GM18907 (cell line): ENCODE measurements at regions not wholly inside any gene's neighbourhood (a gene's known extent, or its start where the extent isn't known, plus 50 kb on each side); places are given as distances from the start of the nearest gene placed in this dataset.

ENCODE experiments used
- ATAC-seq: cut with Tn5 transposase; IDR thresholded peaks from one replicate; pipeline ENCODE4 v1.9.1; 2021; ENCODE audit warnings: mild to moderate bottlenecking, moderate library complexity; ENCODE audit not compliant: unreplicated experiment

DNA sequence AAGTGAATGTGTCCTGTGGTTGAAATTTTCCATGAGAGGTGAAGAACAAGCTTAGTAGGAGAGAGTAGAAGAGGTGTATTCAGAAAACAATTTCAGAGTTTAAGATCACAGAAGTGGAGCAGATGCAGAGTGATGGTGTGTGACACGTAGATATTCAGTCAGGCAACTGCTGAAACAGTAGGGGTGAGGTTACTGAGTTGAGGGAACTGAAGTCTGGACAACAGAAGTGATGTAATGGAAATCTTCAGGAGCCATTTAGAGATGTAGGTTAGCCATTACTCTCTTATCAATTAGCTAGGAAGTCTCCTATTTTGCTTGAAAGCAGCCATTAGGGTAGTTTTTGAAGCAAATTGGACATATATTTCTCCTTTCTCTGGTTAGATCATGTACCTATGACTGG, 584.4 kb downstream of the PKHD1 start:
- ATAC-seq = no peak

DNA sequence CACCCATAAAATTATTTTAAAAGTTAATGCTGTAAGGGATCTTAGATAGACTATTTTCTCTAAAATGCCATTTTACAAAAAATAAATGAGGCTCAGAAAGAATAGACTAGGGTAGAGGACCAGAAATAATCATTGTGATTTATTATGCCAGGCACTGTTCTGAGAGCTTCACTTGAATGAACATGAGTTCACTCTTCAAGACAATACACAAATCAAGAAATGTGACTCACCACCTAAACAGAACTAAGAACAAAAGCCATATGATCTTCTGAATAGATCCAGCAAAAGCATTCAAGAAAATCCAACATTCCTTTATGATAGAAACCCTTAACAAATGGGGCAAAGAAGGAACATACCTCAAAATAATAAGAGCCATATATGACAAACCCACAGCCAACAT, 582.0 kb downstream of the PKHD1 start:
- ATAC-seq = no peak

DNA sequence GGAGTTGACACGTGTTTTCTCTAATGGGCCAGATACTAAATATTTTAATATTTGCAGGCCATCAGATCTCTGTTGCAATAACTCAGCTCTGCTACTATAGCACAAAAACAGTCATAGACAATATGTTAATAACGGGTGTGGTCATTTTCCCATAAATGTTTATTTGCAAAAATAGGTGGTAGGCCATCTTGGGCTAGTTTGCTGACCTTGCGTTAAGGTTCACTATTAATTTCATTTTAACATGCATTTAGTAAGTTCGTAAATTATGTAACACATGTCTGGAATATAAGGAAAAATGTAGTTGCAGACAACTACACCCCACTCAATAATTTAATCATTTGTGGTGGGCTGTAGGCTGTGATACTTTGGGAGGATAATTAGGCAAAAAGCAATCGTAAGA, 577.8 kb downstream of the PKHD1 start:
- no peak for ATAC-seq

DNA sequence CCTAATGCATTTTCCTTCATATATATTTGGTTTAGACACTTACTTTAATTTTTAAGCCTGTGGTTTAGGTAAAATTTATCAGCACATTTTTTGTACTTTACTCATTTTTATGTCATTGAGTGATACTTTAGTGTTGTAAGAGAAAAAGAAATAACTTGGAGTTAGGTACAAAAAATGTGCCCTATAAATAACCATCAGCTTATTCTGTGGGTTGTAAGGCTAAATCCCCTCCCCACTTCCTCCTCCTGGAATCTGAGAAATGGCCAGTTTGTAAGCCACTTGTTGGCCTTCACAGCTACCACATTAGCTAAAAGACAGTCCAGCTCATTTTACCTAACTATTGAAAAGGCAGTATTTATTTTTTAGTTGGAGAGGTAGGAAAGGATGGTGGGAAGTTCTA, 576.3 kb downstream of the PKHD1 start:
- ATAC-seq = no peak

DNA sequence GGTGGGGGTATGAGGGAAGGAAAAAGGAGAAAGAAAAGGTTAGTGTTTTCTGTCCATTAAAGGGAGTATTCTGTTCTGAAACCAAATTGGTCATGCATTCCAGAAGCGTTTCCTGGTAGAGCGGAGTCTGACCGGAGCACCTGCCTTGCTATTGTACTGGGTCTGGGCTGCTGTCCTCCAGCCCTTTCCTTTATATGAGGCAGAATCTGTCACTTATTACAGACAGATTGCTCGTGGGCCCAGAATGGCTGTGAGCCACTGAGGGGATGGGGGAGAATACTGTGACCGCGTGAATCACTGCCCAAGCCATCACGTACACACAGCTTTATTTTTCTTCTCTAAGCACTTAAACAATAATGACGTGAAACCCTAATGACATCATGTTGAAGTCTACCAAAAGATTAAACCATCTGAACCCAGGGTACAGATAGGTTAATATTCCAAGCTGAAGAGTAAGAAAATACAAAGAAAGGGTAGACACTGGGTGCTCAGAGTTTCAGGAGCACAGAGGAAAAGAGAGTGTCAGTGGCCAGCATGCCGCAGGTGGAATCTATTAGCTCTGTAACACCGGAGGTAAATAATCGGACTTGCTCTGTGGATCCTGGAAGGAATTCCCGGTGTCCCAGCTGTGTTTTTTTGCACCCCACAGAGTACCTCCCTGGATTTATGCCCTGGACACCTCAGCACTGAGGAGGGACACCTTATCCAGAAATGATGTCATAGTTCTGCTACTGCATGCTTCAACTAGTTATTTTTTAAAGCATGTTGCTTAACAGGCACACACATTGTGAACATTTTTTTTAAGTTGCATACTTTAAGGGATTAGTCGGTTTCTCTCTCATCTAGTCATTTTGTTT, 573.3 kb downstream of the PKHD1 start:
- ATAC-seq = no peak

DNA sequence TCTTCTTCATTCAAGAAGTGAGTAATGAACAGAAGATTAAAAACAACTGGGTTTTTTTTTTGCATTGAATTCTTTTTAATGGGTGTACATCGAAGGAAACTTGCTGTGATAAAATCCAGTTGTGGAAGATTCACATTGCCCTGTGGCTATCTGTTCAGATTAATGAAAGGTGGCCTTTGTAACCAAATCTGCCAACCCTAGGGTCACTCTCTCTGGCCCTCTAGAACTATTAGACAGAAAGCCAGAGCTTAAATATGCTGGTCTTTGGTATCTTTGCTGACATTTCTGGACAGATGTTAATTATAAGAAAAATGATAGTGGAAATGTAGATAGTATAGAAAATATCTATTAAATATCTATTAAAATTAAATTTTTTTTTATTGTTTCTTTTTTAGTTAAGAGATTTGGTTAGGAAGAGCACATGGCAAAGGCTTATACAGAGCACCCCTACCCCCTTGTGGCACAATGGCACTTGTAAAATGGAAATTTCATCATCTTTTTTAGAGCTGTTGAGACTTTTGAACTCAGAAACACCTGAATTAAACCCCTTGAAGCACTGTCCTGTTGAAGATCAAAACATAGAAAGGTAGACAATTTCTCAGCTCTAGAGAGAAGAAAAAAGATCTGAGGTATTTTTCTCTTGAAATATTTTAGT, 572.5 kb downstream of the PKHD1 start:
- no peak for ATAC-seq

DNA sequence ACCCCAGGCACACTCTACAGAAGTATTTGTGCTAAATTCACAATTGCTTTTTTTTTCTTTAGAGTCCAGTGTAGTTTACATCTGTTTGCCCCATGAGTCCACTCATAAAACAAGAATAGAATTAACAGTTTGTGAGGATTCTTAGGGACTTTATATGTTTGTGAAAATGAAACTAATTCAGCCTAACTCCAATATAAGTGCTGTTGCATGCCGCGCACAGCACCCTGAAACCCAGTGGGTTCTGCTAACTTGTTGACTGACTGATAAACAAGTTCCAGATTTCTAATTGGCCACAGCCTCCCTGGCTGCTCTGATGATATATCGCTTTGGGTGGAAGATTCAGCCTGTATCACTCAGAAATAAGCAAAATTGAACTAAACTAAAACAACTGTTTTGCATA, 561.4 kb downstream of the PKHD1 start:
- ATAC-seq = no peak

DNA sequence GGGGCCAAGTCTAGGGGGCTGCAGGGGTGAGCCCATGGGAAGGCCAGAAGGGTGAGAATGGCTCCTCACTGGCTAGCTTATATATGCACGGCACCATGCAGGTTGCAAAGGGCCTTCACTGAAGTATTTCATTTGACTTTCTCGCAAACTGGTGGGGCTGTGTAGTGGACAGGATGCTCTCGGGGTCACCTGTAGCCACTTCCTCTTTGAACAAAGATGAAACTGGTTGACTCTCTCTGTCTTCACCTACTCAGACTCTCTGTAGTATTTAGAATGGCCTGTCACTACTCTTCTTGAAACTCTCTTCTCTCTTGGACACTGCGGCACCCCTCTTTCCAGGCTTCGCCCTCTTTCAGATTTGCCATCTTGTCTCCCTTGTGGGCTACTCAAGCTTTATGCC, 560.5 kb downstream of the PKHD1 start:
- peak; percentile 63 for ATAC-seq

DNA sequence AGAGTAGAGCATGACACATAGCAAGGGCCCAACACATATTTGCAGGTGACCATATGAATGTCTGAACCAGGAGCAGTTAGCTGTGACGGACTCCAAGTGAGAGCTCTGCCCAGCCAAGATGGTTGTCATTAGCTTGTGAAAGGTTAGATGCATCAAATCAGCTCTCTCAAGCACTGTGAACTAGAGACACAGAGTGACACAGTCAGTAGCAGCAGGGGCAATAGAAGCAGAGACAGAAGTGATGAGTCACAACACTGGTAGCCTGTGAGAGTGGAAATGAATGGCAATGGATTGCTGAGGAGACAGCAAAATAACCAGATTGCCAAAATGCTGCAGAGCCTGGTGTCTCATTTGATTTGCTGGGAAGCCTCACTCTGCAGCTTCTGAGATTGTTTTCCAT, 558.9 kb downstream of the PKHD1 start:
- no peak for ATAC-seq

DNA sequence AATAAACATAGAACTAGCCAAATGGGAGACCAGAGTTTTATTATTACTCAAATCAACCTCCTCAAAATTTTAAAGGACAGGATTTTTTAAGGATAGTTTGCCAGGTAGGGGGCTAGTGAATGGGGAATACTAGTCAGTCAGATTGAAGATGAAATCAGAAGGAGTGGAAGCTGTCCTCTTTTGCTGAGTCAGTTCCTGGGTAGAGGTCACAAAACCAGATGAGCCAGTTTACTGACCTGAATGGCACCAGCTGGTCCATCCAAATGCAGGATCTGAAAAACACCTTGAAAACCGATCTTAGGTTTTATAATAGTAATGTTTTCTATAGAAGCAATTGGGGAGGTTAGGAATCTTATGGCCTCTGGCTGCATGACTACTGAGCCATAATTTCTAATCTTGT, 558.2 kb downstream of the PKHD1 start:
- no peak for ATAC-seq

DNA sequence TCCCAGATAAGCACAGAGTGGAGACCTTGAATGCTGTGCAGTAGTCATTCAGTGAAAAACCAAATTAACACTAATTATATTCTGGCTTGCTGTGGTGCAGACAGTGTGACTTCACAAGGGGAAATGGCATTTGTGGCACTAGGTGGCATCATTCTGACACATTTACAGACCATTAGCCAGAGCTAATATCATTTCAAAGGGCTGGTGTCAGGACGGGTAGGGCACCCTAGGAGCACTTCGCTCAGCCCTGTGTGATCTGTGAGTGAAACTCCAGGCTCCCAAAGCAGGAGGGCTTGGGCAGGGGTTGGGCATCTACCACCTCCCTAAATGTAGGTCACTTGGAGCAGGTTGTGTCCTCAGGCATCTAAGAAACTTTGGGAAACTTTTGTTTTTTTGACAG, 555.8 kb downstream of the PKHD1 start:
- peak; percentile 60 for ATAC-seq

DNA sequence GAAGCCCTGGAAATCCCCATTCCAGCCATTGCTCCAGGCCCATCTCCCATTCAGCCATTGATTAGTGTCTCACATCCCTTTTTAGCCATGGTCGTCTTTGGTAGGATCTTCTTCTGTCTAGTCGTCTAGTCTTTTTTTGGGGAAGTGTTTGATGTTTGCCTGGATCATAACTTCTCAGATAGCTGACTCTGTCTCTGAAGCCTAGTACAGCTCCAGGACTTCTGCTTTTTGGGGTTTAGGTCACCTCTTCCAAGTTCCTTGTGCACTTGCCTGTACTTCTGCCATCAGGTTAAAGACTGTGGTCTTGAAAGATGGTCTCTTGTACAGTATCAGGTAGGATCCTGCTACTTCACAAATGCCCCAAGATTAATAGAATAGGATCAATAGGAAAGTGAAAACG, 553.5 kb downstream of the PKHD1 start:
- ATAC-seq = no peak

DNA sequence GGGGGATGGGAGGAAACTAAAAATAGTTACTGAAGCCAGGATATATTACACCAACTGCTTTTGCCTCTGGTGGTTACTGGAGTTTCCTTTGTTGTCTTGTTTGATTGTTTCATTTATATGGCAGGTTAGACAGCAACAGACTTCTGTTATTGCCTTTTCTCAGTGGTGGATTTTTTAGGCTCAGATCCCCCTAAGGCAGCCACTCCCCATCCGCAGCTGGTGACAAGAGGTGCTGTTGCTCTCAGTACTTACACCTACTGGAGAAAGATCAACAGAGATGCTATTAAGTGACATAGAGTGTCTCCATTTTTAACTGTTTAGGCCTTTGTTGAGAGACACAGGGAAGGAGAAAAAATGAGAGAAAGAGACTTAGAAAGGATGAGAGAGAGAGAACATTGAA, 552.1 kb downstream of the PKHD1 start:
- no peak for ATAC-seq

DNA sequence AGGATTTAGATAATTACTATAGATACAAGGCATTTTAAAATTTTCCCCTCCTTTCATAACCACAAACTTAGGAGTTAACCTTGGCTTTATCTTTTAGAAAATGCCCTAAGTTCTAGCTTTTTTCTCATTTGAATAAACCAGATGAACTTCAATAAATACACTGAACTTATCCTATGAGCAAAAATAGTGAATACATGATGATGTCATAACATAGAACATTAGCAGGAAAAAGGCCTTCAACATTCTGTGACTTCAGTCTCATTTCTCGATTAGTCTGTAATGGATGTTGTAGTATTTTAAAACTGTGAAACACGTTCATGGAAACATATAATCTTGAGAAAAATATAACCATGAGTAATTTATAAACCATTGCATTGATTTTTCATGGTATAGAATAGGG, 550.7 kb downstream of the PKHD1 start:
- no peak for ATAC-seq

DNA sequence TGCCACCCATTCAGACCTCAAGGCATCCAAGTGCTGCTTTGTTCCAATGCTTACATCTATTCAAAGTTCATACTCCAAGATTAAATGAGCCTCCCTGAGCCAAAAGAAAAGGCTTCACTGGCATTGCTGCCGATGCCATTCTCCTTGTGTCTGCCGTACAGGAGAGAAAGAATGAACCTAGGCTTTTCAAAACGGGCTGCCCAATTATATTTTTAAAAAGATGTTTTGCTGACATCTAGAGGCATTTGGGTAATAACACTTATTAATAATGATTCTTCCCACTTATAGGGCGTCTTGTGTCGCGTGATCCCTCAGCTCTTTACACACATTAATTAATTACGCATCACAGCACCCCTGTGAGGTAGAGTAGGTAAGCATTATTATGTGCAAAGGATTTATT, 545.6 kb downstream of the PKHD1 start:
- ATAC-seq = no peak

DNA sequence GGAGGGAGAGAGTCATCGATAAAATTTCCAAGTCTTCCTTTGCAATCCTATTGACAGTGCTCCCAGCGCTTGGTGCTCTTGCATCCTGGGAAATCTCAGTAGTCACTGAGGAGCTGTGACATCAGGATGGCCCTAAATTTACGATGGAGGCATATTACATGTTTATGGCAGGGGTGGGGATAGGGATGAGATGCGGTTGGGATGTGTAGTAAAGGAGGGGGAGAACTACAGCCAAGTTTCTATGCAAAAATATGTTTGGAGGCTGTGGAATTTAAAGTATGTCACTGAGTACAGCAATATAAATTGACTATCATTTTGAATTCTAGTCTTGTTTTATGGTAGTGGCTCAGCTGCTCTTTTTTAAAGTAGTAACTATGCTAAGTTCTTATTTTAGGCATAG, 544.9 kb downstream of the PKHD1 start:
- ATAC-seq = no peak

DNA sequence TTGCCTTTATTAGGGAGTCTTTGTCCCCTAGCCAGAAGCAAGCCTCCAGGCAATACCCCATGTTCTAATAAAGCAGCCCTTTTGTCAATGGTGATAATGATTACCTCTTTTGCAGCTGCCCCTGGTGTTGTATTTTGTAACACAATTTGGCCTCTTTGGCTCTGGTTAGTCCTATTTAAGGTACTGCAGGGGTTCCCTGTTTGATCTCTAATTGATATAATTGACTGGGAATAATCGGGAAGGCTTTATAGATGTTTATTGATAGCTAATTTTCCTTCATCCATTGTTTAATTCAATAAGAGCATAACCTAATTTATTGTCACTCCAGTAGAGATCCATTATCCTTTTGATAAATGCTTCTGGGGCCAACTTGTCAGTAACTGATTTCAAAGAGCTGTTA, 537.2 kb downstream of the PKHD1 start:
- ATAC-seq = no peak

DNA sequence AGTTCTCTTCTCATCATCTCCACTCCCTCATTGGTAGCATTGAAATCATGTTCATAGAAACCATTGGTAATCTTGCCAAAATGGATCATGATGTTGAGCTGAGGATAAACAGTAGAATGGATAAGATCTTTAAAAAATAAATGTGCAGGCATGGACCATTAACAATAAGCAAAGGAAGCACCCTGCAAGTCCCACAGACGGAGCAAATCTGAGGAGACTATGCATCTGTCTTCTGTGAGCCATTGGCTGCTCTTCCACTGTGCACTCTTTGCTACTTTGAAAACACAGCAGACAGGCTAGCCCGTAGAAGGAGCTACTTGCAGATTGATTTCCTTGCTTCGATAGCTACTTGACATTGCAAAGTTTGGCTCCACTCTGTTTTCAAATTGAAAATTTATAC, 535.0 kb downstream of the PKHD1 start:
- no peak for ATAC-seq

DNA sequence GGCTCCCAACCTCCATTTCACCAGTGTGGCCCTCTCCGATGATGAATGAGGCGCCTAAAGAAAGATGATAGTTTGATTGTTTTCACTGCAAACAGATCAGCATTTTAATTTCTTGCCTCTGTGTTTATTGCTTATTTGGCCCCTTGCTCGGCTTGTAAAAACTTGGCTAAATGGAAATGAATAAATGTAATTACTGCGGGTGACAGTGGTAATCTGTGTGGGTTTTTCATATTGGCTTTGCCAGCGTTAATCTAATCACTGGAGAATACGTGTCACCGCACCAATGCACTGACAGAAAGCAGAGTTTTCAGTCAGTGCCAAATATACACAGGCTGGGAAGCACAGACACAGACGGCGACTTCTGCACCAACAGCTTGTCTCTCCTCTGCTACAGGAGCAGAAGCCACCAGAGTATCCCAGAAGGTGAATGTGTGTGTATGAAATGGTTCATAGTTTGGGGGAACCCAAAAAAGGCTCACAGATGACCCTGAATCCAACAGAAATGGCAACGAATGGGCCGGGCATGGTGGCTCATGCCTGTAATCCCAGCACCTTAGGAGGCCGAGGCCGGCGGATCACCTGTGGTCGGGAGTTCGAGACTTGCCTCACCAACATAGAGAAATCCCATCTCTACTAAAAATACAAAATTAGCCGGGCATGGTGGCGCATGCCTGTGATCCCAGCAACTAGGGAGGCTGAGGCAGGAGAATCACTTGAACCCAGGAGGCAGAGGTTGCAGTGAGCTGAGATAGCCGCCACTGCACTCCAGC, 534.0 kb downstream of the PKHD1 start:
- no peak for ATAC-seq

DNA sequence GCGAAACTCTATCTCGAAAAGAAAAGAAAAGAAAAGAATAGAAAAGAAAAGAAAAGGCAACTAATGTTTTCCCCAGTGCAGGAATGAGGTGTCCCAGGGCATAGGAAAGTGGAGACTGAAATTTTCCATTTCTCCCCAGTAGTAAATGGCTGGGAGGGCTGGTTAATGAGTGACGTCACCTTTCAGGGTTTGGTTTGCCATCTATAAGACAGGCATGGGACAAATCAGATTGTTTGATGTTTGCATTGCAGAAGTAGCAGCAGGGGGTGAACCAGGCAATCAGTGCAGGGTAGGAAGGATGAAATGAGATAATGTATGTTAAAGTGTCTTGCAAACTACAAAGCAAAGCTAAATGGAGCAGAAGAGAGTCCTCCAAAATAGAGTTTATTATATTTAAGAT, 533.4 kb downstream of the PKHD1 start:
- ATAC-seq = no peak

DNA sequence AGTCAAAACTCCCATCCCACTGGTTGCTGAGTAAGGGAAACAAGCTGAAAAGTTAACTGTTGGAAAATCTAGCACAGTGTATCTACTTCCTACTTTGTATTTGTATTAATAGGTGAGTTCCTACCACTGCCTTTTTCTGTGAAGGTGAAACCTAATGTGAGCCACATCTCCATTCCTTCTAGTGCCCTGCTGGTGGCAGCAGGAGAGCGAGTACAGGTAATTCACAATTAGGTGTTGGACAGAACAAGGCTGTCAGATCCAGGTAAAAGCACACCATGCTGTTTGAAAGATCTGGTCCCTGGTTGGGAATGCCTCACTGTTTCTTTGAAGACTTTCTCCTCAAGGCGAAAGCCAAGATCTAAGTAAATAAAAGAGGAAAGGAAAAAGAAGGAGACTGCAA, 528.4 kb downstream of the PKHD1 start:
- no peak for ATAC-seq

DNA sequence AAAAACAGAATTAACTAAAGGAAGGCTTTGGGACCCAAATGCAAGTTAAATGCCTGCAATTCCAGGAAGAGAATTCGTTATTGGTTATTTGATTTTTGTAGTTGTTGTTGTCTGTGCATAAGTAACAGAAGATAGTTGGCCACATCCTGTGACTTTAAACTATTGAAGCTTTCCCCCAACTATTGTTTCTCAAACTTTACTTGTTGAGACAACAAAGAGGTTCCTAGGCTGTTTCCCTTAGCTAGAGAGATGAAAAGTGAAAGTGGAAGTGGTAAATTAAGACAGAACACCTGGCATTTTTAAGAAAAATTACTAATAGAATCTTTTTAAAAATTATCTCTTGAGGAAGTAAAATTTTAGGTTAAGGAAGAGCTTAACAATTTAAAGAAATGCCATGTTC, 525.2 kb downstream of the PKHD1 start:
- peak; percentile 93 for ATAC-seq
